NB4 (cell line): ENCODE measurements at regions not wholly inside any gene's neighbourhood (a gene's known extent, or its start where the extent isn't known, plus 50 kb on each side); places are given as distances from the start of the nearest gene placed in this dataset.

Experiments
- CTCF ChIP-seq: IDR thresholded peaks from one replicate; pipeline ENCODE4 v1.5.1; 2012; ENCODE audit warnings: low read depth, low read length
- MAX ChIP-seq: IDR thresholded peaks from 2 replicates; pipeline ENCODE4 v1.6.1; 2011; ENCODE audit warnings: low read depth, low read length
- MYC ChIP-seq: IDR thresholded peaks from 2 replicates; pipeline ENCODE4 v1.6.1; 2011; ENCODE audit warnings: low read depth, low read length
- POLR2A ChIP-seq: IDR thresholded peaks from 2 replicates; pipeline ENCODE4 v1.6.1; 2011; ENCODE audit warnings: mild to moderate bottlenecking; ENCODE audit not compliant: insufficient read length; ENCODE audit errors: extremely low read depth

GRCh38 chr9:119956111-119956510, 586.9 kb upstream of the BRINP1 start:
- TF ChIP-seq CTCF (no peak), POLR2A (no peak), MAX (no peak), MYC (no peak)
